Natural killer cell (primary cell): ENCODE measurements at regions not wholly inside any gene's neighbourhood (a gene's known extent, or its start where the extent isn't known, plus 50 kb on each side); places are given as distances from the start of the nearest gene placed in this dataset.

Experiments
- ATAC-seq, 3 donors: fragments of 150-1000 bp in 2 of 3; fragments of 200-7000 bp in 1 of 3; cut with Tn5 transposase; 1 replicate in 1 of 3; 2 replicates in 2 of 3; pipeline ENCODE4 v1.10.0; 2021; ENCODE audit warnings: mild to moderate bottlenecking in 2 of 3, moderate library complexity in 2 of 3
- DNase-seq, 2 donors: peaks; one replicate each; pipeline versions ENCODE4 v3.0.0 to v3.0.0-alpha.2; 2013 to 2021; ENCODE audit warnings: mixed read lengths in 1 of 2
- H3K27ac ChIP-seq: one replicate; pipeline ENCODE4 v1.5.1; 2013; ENCODE audit warnings: mild to moderate bottlenecking, low read length
- H3K27me3 ChIP-seq: one replicate; pipeline ENCODE4 v1.6.1; 2013; ENCODE audit warnings: low read length; ENCODE audit not compliant: control insufficient read depth, insufficient read depth
- H3K36me3 ChIP-seq: one replicate; pipeline ENCODE4 v1.6.1; 2013; ENCODE audit warnings: low read length; ENCODE audit not compliant: control insufficient read depth, insufficient read depth
- H3K4me1 ChIP-seq: one replicate; pipeline ENCODE4 v1.6.1; 2013; ENCODE audit warnings: low read length; ENCODE audit not compliant: control insufficient read depth, insufficient read depth
- H3K4me3 ChIP-seq: one replicate; pipeline ENCODE4 v1.5.1; 2013; ENCODE audit warnings: low read length
- H3K9me3 ChIP-seq: one replicate; pipeline ENCODE4 v1.6.1; 2013; ENCODE audit warnings: low read length; ENCODE audit not compliant: control insufficient read depth, insufficient read depth
- H3K27ac Mint-ChIP-seq, 2 donors: one replicate each; pipeline ENCODE4 v1.8.0; 2022; ENCODE audit warnings: mild to moderate bottlenecking in 2 of 2, mixed read lengths in 2 of 2, moderate library complexity in 1 of 2
- H3K27me3 Mint-ChIP-seq, 2 donors: one replicate each; pipeline ENCODE4 v1.8.0; 2022; ENCODE audit warnings: low read depth in 2 of 2, mixed read lengths in 2 of 2
- H3K36me3 Mint-ChIP-seq: one replicate; pipeline ENCODE4 v1.8.0; 2022; ENCODE audit warnings: mixed read lengths
- H3K4me1 Mint-ChIP-seq, 2 donors: one replicate each; pipeline ENCODE4 v1.8.0; 2022; ENCODE audit warnings: mixed read lengths in 2 of 2
- H3K4me3 Mint-ChIP-seq: one replicate; pipeline ENCODE4 v1.8.0; 2022; ENCODE audit warnings: mild to moderate bottlenecking, moderate library complexity, mixed read lengths
- H3K9me3 Mint-ChIP-seq, 2 donors: one replicate each; pipeline ENCODE4 v1.8.0; 2022; ENCODE audit warnings: mixed read lengths in 2 of 2
- WGBS: methylation state at CpG from one replicate; pipeline ENCODE4 v1.1.7; 2013; ENCODE audit warnings: missing lambda C conversion rate; ENCODE audit not compliant: insufficient coverage; 5-methylcytosine and 5-hydroxymethylcytosine counted together
- intact Hi-C: fragments of 100-400 bp; cut with micrococcal nuclease; formaldehyde crosslinking; loops from one replicate; pipeline ENCODE4 v1.14.2; 2022
- TF ChIP-seq, protein P1 (sequence below): fragments of 200-600 bp; IDR thresholded peaks from one replicate; pipeline ENCODE4 v1.8.0; 2022; ENCODE audit warnings: antibody characterized with exemption

DNA sequence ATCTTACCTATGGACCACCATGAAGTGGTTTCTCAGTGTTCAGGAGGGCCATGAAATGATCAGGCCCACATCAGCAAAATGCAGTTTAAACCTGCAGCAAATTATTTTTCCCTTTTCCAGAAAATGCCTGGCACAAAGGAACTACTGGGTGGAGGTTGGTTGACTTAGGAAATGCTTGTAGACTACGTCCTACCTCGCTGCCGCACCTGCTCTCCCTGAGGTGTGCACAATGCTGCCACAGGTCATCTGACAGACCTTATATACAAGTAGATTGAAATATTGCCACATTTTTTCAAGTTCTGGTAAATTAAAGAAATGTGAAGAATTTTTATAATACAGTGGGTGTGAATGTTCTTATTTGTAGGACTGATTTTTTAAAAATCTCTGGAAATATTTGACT, 166.7 kb upstream of the PDE4B start:
- no peaks in the 10 kb centered on the region for H3K9me3 Mint-ChIP-seq
- no peaks in the 10 kb centered on the region for H3K36me3 Mint-ChIP-seq
- Histone ChIP-seq H3K36me3 (no peaks in the 10 kb centered on the region), H3K9me3 (no peaks in the 10 kb centered on the region), H3K4me3 (no peak overlapping the region), H3K27ac (no peak overlapping the region), H3K4me1 (no peaks in the 10 kb centered on the region), H3K27me3 (no peaks in the 10 kb centered on the region)
- H3K4me3 Mint-ChIP-seq, result no peak overlapping the region
- ATAC-seq (no peak), DNase-seq (no peak)
- peaks cover 0 to 7% of the 10 kb centered on the region in 2 donors for H3K4me1 Mint-ChIP-seq
- TF ChIP-seq, protein P1, sequence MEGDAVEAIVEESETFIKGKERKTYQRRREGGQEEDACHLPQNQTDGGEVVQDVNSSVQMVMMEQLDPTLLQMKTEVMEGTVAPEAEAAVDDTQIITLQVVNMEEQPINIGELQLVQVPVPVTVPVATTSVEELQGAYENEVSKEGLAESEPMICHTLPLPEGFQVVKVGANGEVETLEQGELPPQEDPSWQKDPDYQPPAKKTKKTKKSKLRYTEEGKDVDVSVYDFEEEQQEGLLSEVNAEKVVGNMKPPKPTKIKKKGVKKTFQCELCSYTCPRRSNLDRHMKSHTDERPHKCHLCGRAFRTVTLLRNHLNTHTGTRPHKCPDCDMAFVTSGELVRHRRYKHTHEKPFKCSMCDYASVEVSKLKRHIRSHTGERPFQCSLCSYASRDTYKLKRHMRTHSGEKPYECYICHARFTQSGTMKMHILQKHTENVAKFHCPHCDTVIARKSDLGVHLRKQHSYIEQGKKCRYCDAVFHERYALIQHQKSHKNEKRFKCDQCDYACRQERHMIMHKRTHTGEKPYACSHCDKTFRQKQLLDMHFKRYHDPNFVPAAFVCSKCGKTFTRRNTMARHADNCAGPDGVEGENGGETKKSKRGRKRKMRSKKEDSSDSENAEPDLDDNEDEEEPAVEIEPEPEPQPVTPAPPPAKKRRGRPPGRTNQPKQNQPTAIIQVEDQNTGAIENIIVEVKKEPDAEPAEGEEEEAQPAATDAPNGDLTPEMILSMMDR, result no peak
- intact Hi-C loops, result no loop called here
- H3K27me3 Mint-ChIP-seq, result no peaks in the 10 kb centered on the region
- 95% methylated on average over 3 of the region's 3 CpGs for WGBS
- no peak overlapping the region for H3K27ac Mint-ChIP-seq

DNA sequence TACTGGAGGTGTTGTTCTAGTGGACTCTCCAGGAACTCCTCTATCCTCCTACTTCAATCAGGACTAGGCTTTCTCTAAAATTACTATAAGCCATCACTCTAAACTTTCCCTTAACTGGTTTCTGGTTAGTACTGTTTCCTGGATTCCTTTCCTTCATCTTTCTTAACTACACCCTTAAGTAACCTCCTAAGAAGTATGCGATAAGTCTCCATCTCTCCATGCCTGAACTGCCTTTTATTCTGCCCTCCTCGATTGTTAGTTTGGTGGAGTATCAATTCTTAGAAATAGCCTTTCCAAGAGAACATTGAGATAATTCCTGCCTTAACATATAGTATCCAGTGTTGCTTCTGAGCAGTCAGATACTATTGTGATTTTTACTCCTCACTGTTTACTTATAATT, 162.9 kb upstream of the PDE4B start:
- no peaks in the 10 kb centered on the region for H3K27me3 ChIP-seq
- Mint-ChIP-seq H3K9me3 (peaks cover 0 to 2% of the 10 kb centered on the region in 2 donors), H3K27me3 (no peaks in the 10 kb centered on the region), H3K4me3 (no peak overlapping the region), H3K27ac (no peak overlapping the region), H3K36me3 (no peaks in the 10 kb centered on the region), H3K4me1 (no peaks in the 10 kb centered on the region)
- H3K9me3 ChIP-seq, result no peaks in the 10 kb centered on the region
- TF ChIP-seq, protein P1, result no peak
- H3K27ac ChIP-seq, result no peak overlapping the region
- H3K36me3 ChIP-seq, result no peaks in the 10 kb centered on the region
- ATAC-seq (no peak), DNase-seq (no peak)
- no peak overlapping the region for H3K4me3 ChIP-seq
- 100% methylated on average over 2 of the region's 2 CpGs for WGBS
- no peaks in the 10 kb centered on the region for H3K4me1 ChIP-seq
- intact Hi-C loops, result no loop called here

DNA sequence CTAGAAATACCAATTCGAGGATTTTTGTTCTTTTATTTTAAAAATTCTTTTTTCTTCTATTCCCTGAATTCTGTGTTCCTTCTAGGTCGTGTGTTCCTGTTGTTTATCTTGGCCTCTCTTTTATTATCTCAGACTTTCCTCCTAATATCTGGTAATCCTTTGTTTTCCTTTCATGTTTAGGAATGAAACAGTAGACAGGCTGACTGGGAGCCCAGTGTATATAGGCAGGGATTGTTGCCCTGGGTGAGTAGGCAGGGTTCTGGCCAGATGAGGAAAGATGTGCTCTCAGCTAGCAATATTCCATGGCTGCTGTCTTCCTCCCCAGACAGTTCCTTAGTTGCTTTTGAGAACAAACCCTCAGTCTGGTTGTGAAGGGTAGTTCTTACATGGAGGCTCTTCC, 161.8 kb upstream of the PDE4B start:
- Mint-ChIP-seq H3K4me1 (no peaks in the 10 kb centered on the region), H3K9me3 (peaks cover 0 to 2% of the 10 kb centered on the region in 2 donors), H3K27ac (no peak overlapping the region), H3K4me3 (no peak overlapping the region), H3K27me3 (no peaks in the 10 kb centered on the region), H3K36me3 (no peaks in the 10 kb centered on the region)
- intact Hi-C loops, result no loop called here
- Histone ChIP-seq H3K4me3 (no peak overlapping the region), H3K27ac (no peak overlapping the region), H3K4me1 (no peaks in the 10 kb centered on the region), H3K27me3 (no peaks in the 10 kb centered on the region), H3K36me3 (no peaks in the 10 kb centered on the region), H3K9me3 (no peaks in the 10 kb centered on the region)
- DNase-seq (no peak), ATAC-seq (no peak)
- no CpG with 5 or more reads among the region's 2 CpGs for WGBS
- TF ChIP-seq, protein P1, result no peak

DNA sequence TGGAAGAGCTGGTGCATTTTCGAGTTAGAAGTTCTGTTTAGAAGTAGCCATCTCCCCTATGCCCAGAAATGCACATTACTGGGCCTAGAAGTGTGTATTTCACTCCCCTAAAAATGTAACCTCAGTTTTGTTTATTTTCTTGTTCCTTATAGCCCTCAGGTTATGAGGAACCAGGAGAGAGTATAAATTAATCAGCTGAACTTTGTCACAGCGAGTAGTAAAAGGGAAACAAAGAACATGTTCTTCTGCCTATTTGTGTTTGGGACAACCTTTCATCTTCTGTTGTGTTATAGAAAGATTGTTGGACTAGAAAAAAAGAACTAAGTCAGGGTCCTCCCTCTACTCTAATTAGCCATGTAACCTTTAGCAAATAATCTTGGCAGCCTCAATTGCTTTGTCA, 160.5 kb upstream of the PDE4B start:
- Mint-ChIP-seq H3K27ac (no peak overlapping the region), H3K27me3 (no peaks in the 10 kb centered on the region), H3K36me3 (no peaks in the 10 kb centered on the region), H3K4me3 (no peak overlapping the region), H3K9me3 (peaks cover 0 to 2% of the 10 kb centered on the region in 2 donors), H3K4me1 (no peaks in the 10 kb centered on the region)
- TF ChIP-seq, protein P1, result no peak
- H3K4me1 ChIP-seq, result no peaks in the 10 kb centered on the region
- H3K9me3 ChIP-seq, result no peaks in the 10 kb centered on the region
- H3K36me3 ChIP-seq, result no peaks in the 10 kb centered on the region
- no peak for ATAC-seq
- H3K27ac ChIP-seq, result no peak overlapping the region
- no peak for DNase-seq
- no peak overlapping the region for H3K4me3 ChIP-seq
- no peaks in the 10 kb centered on the region for H3K27me3 ChIP-seq
- intact Hi-C loops, result no loop called here
- WGBS, result 92% methylated on average over 2 of the region's 2 CpGs
